GDM1 (cell line): ENCODE measurements at regions not wholly inside any gene's neighbourhood (a gene's known extent, or its start where the extent isn't known, plus 50 kb on each side); places are given as distances from the start of the nearest gene placed in this dataset.
A peak's percentile ranks its signal among the peaks of the same experiment; 100 is the strongest.
"Not testable (repeated sequence)": the region's sequence is repeated elsewhere in the genome, so short reads cannot be mapped to it uniquely, and the experiment has no call there.

Experiments used
- DNase-seq: peaks from one replicate; lab custom pipeline; 2025; lab: John Stamatoyannopoulos, UW

DNA sequence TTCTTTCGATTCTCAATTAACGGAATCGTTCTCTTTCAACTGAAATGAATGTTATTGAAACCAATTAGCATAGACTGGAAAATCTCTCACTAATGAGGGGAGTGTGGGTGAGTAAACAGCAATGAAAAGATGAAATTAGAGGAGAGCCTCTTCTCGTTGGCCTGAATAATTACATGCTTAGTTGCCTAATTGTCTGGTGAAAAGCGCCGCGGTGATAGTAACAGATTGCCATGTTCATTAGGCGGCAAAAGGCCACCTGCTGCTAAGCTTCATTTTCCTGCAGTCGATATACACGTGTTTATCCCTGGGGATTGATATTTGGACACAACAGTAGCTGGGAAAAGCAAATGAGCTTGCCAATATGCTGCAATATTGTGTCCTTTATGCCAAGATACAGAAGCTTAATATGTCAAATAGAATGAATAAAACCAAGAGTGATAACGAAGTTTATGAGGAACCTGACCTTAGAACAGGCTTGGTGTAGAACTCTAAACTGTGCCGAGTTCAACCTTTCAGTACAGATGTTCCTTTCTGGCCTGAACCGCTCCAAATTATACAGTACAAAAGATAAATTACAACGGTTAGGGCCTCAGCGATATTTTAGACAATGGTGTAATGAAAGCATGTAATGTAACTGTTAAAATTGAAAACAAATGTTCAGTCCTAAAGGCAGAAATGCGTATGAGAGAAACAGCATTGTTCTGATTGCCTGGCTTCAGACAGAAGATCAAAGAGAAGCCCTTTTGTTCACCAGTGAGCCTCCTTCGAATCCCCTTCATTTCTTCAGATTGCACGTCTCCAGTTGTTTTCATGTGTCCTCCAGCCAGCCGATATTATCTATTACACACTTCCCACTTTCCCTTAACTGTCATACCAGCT is 185.2 kb downstream of the SHOX2 start:
- no peak for DNase-seq

DNA sequence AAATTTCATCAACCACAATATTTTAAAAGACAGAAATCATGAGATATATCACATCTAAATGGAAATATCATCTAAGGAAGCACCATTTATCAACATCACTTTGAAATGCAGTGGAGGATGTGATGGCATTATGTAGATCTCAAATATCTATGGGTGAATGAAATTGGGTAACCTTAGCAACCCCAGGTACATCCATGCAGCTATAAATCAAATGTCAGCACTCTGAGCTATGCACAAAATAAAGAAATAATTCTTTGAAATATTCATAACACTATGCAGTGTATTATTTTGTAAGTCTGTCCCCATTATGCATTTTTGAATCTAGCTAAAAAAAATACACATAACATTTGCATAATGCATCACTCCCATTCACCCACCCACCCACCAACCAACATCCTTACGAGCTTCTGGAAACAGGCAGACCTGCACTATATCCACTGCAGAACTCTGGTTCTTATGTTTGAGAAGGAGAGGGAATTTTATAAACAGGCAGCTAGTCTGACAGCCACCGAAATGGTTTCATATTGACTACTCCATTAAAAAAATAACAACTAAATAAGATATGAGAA is 186.8 kb downstream of the SHOX2 start:
- no peak for DNase-seq

DNA sequence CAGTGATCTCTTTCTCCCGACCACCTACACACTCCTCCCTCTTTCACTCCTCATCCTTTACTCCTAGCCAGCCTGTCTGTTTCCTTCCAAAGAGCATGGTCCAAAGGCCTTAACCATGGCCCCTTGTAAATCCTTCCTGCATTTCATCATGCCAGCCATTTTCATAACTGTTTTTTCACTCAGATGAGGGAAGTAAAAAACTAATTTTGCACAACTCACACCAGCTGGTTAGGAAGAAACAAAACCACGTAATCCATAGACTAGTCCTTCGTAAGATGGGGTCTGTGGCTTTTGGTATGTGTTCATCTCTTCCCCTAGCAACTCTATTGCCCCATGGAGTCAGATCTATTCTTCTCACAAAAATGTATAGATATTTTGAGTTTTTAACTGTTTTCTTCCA is 187.8 kb downstream of the SHOX2 start:
- no peak for DNase-seq

DNA sequence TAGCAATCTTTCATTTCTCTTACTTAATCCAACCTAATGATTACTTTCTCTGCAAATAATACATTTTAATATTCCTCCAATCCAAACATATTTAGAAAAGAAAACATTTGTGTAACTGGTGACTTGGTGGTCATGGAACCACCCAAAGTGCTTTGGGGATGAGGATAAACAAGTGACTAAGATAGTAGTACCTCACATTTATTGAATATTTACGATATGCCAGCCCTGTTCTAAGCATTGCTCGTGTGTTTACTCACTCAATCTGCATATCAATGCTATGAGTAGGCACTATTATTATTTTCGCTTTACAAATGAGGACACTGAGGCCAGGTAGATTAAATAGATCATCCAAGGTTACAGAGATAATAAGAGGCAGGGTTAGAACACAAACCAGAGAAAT is 189.5 kb downstream of the SHOX2 start:
- DNase-seq = no peak

DNA sequence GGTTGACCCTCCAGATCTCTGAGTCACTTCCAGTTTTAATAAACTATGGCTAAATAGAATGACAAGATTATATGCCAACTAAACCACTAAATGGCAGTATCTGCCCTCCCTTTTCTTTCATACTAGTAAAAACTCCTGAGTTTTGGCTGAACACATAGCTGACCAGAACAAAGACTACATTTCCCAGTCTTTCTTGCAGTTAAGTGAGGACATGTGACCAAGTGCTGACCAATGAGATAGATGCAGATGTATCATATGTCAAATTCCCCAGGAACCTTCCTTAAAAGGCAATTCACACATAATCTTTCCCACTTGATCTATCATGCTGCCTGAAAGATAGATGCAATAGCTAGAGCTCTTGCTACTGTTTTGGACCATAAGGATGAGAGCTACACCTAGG is 191.3 kb downstream of the SHOX2 start:
- no peak for DNase-seq

DNA sequence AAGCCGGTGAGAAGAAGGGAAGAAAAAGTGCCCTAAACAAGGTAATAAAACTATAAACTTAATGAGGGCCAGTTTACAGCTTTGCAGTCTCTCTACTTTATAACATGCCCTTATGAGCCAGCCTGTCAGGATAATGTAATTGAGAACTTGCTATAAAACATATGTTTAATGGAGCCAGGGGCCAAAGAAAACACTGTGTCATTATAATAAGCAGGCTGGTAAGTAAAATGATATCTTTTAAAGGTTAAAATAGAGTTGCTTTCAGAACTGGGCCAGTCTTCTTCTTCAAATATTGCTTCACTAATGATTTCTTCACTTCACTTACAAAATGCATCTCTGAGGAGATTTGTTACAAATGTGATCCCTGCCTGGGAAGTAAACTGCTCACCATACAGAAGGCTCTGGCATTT is 192.5 kb downstream of the SHOX2 start:
- no peak for DNase-seq

DNA sequence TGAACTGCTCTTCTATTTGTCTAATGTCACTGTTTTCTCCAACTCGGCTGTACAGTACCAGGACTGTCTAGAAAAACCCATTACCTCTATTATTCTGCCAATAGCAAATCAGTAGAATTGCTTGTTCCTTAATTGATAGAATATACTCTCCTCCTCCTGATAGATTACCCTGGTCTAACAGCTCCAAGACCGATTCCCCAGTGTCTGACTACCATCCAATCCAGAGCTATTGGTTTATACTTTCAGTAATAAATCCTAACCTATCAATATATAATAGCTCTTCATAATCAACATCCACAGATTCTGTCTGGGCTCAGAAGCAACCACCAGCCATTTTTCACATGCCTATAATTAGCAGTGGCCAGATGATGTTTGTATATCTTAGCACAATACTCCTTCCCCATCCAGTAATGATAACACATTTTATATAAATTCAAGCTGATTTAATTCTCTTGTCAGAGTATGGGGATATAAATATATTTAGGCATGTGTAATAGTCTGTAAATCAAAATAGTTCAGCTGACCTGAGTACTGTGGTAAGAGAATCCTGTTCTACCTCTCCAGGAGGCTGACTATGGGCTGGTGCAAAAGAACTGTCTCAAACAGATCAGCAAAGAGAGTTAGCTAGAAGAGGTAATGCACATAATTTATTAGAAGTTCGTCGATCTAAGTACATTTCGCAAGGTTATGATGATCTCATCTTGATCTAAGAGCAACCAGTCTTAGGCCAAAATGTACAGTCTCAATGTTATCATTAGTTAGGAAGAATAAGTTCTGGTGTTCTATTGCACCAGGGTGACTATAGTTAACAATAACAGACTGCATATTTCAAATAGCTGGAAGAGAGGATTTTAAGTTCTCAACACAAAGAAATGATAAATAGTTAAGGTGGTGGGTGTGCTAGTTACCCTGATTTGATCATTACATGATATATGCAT is 193.4 kb downstream of the SHOX2 start:
- no peak for DNase-seq

DNA sequence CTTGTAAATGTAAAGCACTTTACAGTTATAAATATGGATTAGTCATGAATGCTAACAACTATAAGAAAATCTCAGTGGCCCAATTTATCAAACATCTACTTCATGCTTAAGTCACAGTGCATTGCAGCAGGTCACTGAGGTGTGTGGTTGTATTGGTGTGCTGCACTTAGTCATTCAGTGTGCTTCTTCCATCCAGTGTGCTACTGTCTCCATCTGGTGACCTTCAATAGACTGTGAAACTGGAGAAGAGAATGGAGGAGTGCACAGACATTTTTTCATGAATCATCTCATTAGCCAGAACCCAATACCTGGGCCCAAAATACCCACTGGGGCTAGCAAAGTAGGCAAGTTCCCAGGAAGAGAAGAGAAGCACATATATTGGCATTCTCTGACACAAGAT is 199.6 kb downstream of the SHOX2 start:
- no peak for DNase-seq

DNA sequence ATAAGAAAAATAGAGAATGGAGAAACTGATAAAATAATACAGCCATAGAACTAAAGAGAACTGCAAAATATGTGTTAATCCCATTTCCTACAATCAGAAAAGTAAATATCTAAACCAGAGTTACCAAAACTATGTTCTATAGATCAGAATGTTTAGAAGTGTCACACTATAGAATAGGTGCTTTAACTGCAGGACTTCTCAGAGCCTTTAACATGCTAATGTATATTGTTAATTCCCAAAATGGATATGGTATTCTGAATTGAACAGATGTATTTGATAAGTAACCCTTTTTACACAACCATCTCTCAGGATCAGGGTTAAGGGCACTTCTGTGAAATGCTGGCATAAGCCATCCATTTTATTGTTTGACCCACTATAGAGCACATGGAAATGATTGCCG is 200.3 kb downstream of the SHOX2 start:
- DNase-seq = no peak

DNA sequence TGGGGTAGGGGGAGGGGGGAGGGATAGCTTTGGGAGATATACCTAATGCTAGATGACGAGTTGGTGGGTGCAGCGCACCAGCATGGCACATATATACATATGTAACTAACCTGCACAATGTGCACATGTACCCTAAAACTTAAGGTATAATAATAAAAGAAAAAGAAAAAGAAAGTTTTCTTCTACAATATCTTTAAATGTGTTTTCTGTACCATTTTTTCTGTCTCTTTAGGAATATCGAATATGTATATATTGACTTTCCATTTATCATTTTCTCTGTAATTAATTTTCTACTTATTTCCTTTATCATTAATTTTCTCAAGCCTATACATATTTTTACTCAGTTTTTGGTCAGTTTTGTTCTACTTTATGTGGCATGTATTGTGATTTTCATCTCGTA is 203.5 kb downstream of the SHOX2 start:
- not testable (repeated sequence) for DNase-seq

DNA sequence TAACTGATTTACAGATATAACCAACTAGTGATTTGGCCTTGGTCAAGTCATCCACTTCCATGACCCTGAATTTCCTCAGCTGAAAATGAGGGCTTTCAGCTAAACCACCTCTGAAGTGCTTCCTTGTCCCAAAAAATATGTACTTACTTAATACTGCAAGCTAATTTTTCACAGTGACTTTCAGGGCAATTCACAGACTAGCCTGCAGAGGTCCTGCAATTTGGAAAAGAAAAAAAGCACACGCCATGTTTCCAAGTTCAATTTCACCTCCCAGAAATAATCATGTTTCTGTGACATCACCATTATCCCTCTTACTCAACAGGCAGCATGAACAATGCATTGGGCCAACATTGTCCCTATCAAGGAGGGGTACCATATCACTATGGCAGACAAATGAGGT is 218.2 kb downstream of the SHOX2 start:
- no peak for DNase-seq

DNA sequence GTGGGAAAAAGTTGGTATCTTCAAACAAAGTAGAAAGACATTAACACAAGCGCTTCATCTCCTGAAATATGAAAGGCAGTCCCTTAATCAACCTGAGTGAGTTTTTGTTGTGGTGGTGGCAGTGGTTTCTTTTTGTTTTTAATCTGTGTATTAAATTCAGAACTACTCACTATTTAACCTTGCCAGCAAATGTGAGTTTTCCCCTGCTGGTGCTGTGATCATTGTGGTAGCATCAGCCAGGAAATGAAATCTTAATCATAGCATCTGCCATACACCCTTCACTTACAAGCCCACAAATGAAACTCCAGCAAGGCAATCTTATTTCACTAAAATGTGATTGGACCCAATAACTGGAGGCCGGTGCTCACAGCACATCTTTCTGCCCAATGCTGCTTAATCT is 229.7 kb downstream of the SHOX2 start:
- DNase-seq = no peak

DNA sequence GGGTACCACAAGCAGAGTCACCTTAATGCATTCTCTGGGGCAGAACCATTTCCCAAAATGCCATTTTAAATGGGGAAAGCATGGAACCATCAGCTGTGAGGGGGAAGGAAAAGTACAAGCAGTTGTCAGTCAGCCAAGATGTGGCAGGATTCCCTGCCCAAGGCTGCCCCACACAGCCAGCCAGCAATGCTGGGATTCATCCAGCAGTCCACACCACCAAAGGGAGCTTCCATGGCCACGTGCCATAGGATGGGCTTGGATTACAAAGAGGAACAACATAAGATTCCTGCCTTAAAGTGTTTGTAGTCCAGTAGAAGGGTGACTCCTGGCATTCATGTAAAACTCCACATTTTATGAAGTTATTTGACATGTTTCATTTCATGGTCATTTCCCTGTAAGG is 233.3 kb downstream of the SHOX2 start:
- DNase-seq = no peak

DNA sequence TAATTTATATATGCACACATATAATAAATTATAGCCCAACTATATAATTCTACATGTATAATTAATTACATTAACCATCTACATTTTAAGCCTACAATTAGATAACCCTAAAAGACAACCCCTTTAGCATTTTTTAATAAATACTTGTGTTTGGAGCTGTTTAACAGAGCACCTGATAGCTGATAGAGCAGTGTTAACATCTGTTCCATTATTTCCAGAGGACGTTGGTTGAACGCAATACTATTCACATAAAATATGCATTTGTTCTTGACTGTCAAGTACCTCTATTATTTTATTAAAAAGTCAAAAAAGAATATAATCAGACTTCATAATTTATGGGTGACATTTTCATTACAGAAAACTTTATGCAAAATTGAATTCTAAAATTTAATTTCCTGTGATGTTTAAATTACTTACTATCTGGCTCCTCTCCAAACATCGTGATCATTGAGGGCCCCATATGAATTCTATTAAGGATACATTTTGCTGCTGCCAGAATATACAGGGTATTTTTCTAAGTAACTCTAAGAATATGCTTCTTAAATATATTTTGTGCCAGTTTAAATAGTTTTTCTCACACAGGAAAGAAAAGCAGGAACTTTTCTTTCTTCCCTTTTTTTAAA is 234.3 kb downstream of the SHOX2 start:
- DNase-seq = no peak

DNA sequence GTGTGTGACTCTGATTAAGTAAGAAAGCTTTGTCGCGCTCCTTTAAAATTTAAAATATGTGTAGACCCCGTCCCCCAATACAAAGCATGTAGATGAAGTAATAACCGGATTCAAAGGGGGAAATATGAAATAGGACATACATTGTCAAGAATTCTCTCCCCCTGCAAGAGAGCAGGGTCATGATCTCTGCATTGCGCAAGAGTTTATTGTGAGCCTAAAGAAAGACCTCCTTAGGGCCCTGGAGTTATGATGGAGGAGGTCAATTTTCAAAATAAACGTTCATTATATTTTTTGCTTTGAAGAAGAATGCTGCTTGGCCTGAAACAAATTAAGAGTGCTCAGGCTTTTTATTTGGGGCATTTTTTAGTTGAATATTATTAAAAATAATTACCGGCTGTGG is 235.0 kb downstream of the SHOX2 start:
- no peak for DNase-seq

DNA sequence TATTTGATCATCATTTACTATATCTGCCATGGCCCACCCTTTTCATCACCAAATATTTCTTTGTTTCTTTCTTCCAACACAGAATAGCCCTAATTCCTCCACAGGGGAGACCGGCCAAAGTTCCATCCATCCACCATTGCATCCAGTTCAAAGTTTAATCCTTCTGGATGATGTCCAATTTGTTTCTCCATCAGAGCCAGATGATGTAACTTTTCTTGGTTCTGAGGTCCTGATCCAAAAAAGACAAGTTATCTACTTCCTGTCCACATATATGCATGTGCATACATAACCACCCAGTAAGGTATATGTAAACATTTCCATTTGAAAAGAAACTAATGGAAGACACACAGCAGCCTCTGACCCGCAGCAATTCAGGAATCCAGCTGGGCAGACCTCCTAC is 237.3 kb downstream of the SHOX2 start:
- no peak for DNase-seq

DNA sequence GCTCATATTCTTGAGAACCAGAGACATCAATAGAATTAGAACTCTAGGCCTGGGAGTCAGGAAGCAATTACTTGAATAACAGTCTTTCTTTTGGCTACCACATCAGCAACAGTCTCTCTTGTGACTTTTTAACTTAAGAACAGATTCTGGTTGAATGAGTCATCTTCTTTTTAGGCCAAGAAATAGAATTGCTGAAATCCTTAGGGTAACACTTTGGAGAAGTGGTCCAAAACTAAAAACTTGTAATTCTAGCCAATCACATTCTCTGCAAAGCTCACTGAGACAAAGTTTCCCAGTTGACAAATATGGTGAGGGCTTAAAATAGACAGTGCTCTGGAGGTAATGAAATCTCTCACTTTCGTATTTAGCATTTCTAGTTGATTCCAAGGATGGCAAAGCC is 238.0 kb downstream of the SHOX2 start:
- no peak for DNase-seq

DNA sequence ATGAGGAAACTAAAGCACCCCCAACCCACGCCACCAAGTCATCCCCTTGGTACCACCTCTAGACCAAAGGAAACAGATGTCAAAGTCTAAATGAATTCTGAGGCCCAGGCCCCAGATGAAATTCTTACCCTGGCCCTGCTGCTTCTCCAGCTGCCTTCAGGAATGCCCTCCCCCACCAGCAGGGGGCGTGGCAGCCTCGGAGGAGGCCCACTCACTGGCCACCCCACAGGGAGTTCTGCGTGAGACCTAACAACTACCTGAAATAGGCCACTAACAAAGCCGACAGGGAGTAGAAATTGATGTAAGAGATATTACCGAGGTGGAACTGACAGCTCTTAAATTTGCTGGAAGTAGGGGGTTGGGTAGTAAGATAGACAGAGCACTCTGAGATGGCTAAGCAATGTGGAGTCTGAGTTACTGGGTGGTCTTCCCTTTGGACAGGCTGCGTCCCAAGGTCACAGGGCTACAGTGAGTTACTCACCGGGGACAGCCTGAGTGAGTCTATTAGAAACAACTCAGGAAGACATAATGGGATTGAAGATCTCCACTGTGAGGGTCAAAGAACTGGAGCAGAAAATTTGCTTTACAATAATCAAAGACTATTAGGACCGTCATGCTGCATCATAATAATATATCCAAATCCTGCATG is 240.7 kb downstream of the SHOX2 start:
- DNase-seq = peak; percentile 2

DNA sequence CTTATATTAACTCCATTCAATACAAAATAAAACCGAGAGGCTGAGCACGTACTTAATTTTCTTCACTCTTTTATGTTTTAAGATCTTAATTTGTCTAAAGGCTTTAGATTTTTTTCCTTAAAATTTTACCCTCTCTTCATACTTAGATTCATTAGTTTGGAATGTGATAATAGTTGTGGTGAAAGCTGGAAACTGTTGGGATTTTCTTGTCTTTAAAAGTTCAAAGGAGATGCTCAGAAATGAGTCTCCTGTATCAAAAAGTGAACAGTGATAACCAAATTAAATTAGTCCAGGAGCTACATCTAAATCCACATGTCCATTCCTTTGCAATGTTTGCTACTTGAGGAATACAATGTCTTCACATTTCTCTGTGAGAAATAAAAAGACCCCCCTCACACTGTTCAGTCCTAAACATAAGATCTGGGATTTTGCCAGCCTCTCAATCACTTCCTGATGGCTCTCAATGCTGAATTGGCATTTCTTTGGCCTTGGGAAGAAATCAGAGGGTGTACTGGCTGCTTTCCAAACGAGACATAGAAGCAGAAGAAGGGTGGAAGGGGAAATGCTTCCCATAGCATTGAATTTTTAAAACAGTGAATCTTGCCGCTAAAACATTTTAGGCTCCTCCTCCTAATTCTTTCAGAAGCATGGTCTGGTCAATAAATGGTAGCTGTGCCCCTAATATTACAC is 245.0 kb downstream of the SHOX2 start:
- no peak for DNase-seq

DNA sequence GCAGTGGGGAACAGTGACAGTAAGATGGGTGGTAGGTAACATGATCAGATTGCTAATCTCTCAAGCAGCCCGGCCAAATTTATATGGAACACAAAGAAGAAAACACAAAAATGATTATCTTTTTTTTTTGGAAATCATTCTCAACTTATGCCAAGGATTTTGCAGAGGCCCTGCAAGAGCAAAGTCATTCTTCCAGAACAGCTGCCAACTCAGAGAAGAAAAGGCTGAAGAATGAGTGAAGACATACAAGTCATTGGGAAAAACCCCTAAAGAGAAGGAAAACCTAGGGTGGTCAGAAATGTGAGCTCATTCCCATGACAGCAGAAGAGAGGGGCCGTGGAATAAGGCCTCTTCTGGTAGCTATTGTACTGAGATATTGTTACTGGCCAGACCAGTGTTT is 246.7 kb downstream of the SHOX2 start:
- no peak for DNase-seq

DNA sequence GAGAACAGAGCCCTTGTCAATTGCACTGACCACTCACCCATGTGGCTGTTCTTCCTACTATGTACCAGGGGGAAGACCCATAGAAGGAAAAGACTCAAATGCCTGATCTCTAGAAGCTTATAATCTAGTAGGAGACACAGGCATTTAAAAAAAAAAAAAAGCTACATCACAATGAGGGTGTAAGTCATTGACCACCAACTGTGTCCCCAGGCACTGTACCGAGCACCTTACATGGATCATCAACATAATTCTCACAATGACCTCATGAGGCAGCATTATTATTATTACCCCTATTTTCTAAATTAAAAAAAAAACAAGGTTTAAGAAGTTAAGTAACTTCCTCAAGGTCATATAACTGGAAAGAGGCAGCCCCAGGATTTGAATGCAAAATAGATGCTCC is 247.4 kb downstream of the SHOX2 start:
- DNase-seq = no peak
